DMS 273 (cell line): ENCODE measurements at regions not wholly inside any gene's neighbourhood (a gene's known extent, or its start where the extent isn't known, plus 50 kb on each side); places are given as distances from the start of the nearest gene placed in this dataset.
A peak's percentile ranks its signal among the peaks of the same experiment; 100 is the strongest.

ENCODE experiments used
- DNase-seq: peaks from one replicate; lab custom pipeline; 2025; ENCODE audit not compliant: unreplicated experiment; lab: John Stamatoyannopoulos, UW

DNA sequence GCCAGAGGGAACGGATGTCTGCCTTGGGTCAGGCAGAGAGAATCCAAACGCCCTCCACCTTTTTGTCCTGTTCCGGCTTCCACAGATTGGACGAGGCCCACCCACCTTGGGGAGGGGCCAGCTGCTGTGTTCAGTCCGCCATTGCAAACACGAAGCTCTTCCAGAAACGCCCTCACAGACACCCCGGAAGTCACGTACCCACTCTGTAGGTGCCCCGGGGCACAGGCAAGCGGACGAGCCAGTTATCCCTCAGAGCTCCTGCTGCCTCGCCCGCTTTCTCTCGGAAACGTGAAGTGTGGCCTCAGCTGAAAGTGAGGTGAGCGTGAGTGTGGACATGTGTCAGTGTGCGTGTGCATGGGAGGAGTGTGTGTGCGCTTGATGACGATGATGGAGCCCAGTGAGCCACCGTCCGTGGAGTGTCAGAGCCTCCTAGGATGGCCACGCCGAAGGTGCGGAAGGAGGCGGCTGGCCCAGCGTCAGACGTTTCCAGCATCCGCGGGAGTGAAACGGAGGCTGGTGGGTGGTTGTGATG is 869.2 kb downstream of the TBC1D22A start:
- no peak for DNase-seq

DNA sequence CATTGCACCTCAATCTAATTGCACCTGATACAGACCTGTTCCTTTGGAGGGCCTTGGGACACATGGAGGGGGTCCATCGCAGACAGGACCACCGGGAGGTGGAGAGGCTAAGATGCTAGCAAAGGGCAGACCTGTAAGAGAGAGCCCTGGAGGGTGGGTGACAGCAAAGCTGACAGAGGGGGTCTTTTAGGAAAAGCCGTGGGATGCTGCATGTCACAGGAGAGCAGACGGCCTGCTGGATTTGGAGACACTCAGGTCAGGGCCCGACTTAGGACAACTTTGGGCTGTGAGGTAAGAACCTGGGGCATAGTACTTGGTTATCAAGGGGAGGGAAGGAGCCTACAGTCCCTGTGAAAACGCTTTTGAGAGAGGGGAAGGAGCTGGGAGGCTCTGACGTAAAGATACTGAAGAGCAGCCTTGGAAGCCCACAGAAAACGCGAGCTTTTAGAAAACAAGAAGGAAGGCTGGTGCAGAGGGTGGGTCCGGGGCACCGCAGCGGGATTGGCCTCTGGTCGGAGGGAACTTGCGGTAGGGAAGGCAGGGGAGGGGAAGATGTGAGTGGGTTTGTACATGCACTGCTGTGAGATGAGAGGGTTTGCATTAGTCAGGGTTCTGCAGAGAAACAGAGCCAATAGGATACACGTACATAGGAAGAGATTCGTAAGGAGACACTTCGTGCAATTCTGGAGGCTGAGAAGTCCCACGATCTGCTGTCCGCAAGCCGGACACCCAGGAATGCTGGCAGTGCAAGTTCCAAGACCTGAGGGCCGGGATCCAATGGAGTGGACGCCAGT is 868.5 kb downstream of the TBC1D22A start:
- DNase-seq, result no peak

DNA sequence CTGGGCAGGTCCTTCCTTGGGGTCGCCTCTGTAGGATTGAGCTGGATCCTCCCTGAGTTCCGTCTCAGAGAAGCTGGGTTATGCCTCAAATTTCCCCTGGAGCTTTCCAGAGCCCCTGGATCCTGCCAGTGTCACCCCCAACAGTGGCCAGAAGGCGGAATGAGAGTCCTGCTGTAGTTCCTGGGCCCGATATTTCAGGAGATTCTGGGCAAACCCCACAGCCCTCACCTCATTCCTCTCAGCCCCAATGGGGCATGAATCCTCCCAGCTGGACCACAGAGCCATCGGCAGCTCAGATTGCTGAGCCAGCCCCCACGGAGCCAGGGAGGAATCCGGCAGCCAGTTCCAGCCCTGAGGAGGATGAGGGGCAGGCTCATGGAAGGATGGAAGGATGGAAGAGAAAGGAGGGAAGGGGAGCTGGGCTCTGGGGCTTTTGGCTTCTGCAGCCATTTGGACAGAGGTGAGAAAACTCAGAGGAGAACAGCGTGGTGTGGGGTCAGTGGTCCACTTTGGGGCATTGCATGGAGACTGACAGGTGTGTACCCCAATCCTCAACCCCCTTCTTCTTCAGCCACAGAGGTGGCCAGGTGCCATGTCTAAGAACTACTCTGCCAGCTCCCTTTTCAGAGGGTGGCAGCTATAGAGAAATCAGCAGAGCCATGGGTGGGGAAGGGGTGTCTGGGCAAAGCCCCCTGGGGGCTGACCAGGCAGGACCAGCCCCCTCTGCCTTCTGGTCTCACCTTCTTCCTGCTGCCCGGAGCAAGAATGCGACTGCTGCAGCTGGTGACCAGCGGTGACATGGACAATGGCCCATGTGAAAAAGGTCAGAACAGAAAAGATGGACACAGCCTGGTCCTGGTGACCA is 867.6 kb downstream of the TBC1D22A start:
- no peak for DNase-seq

DNA sequence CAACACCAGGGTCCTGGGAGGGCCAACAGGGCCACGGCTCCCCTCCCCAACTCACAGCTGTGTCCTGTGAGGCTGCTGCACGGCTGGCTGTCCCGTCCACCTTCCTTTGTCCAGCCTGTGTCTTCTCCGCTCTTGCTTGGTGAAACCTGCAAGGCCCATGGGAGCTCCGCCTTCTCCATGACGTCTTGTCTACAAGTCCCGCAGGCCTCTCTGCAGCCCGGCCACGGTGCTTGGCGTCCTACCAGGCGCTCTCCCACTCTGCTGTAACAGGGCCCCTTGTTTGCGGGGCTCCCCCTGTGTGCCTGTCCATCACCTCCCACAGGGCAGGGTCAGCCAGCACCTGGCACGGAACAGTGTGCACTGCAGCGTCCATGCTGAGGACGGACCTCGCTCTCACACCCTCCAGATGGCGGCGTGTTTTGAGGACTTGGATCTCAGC is 866.8 kb downstream of the TBC1D22A start:
- no peak for DNase-seq

DNA sequence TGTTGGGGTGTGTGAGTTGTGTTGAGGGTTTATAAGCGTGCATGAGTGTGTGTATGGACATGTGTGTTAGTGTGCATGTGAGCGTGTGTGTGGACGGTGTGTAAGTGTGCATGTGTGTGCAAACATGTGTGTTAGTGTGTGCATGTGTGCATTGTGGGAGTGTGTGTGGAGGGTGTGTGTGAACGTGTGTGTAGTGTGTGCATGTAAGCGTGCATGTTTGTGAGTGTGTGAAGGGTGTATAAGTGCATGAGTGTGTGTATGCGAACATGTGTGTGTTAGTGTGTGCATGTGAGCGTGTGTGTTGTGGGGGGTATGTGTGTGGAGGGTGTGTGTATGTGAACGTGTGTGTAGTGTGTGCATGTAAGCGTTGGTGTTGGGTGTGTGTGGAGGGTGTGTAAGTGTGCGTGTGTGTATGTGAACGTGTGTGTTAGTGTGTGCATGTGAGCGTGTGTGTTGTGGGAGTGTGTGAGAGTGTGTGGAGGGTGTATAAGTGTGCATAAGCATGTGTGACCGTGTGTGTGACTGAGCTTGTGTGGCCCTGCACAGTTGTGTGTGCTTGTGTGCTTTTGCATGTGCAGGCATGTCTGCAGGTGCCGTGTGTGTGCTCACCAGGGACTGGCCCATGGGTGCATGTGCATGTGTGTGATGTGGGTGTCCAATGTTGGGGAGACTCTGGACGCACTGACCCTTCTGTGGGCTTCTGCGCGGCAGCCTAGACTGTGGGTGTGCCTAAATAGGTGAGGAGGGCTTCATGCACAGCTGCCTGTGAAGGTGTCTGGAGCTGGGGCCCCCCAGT is 866.2 kb downstream of the TBC1D22A start:
- DNase-seq, result no peak

DNA sequence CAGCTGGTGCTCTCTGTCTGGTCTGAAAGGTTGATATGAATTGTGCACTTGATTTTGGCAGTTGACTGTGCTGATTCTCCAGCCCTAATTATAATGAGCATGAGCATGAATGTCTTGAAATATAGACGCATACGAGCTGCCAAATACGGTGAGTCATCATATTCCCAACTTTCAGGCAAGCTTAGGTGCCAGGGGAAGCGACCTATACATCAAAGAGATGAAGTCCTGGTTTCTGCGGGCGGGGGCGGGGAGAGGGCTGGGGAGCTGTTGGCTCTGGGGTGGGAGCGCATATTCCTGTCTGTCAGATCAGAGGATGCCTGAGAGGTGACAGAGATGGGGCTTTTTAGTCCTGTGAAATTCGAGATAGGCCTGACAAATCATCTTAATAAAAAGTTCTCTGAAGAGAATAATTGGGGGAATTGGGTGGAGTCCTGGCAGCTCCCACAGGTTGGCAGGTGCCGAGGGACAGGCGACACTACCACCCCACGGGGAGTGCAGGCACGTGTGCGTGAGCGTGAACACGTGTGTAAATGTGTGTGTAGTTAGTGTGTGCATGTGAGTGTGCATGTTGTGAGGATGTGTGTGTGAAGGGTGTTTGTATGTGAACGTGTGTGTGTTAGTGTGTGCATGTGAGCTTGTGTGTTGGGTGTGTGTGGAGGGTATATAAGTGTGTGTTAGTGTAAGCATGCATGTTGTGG is 865.3 kb downstream of the TBC1D22A start:
- DNase-seq, result peak; percentile 23

GRCh38 chr22:47626428-47627390 is 864.3 kb downstream of the TBC1D22A start:
- peak; percentile 7 for DNase-seq

- no peak for DNase-seq
Observed at GRCh38 chr22:47625531-47626427, 863.3 kb downstream of the TBC1D22A start.

DNA sequence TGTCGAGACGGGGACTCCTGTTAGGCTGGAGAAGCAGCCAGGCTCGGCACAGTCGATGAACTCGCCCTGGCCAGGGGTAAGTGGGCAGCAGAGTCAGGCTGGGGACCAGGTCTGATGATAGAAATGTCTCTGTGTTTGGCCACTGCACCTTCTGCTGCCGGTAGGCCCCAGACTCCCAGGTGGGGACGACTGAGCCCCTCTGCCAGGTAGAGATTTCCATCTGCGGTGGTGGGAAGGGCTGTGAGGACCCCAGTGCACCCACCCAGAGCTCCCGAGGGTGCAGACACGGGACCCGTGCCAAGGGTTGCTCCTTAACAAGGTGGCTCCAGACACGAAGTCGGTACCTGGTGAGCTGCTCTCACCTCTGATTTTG is 862.5 kb downstream of the TBC1D22A start:
- DNase-seq, result no peak

- DNase-seq, result no peak
Observed at GRCh38 chr22:47624252-47625012, 862.0 kb downstream of the TBC1D22A start.

DNA sequence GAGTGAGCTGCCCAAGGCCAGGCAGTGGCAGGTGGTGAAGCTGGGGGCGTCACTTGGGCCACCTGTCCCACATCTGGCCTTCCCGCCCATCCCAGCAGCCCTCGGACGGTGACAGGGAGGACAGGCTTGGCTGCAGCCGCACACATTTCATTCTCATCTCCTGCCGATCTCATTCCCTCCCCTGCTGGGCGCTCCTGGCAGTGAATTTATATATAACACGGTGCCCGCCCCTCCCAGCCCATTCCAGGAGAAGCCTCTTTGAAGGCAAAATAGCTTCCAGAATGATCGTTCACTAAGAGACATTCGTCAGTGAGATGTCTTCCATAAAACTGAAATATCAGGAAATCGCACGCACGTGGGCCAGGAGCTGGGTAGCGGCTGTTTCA is 861.3 kb downstream of the TBC1D22A start:
- peak; percentile 72 for DNase-seq

DNA sequence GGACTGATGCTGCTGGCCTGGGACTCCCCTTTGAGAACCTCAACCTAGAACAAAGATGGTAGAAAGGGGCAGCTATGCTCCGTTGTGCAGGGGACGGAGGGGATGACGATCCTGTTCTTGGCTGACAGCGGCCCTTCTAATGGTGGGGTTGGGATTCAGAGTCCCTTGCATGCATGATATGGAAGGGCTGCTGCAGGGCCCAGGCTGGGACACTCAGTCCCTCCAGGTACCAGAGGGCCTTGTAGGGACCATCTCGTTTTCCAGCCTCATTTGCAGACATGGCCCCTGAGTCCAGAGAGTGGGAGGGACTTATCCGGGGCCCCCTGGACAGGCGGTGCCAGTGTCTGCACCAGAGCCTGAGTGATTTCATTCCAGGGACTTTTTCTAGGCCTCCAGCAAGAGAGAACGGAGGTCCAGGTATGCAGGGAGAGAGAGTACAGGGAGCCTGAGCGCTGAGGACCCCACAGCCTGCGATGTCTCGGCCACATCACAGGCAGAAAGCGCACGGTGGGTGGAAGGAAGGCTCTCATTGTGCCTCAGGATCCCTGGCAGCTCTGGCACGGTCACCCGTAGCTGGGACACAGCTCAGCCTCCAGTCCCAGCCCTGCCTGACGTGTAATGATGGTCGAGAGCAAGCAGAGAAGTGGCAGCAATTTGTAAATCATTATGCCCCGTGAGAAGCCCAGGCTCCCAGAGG is 860.8 kb downstream of the TBC1D22A start:
- no peak for DNase-seq

DNA sequence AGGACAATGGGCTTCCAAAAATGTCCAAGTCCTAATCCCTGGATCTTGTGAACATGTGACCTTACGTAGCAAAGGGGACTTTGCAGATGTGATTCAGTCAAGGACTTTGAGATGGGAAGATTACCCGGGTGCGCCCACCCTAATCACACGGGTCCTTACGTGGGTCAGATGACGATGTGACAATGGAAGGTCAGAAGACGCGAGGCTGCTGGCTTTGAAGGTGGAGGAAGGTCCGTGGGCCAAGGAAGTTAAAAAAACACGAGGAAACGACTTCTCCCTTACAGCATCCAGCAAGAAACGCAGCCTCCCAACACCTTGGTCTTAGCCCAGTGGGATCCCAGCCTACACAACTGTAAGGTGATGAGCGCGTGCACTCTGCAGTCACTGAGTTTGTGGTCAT is 860.1 kb downstream of the TBC1D22A start:
- no peak for DNase-seq

GRCh38 chr22:47621253-47621652 is 858.8 kb downstream of the TBC1D22A start:
- DNase-seq, result no peak

- no peak for DNase-seq
Observed at GRCh38 chr22:47620391-47620790, 857.9 kb downstream of the TBC1D22A start.

DNA sequence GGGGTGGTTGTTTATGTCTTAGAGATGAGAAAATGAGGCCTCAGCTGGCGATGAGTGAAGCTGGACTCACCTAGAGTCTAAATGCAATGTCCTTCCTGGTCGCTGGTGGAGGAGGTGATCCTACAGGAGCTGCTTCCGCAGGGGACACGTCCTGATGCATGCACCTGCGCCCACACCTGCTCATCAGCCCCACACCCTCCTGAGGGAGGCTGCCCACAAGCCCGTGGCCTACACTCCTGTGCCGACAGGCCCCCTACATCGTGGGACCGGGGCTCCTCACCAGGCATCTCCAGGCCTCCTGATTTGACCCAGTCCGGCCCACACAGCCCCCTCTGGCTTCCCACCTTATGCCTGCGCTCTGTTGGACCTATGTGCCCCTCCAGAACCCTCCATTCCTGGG is 857.2 kb downstream of the TBC1D22A start:
- no peak for DNase-seq
